ENCODE measurements at regions not wholly inside any gene's neighbourhood (a gene's known extent, or its start where the extent isn't known, plus 50 kb on each side); places are given as distances from the start of the nearest gene placed in this dataset.

GRCh38 chr2:83487451-83487850 is 971.6 kb downstream of the SUCLG1 start:
- TF ChIP-seq BHLHE40 (IDR thresholded peaks at IDR 0.05; ENCODE audit: borderline replicate concordance in 1 of 2, low read depth in 2 of 2, low read length in 1 of 2): no peak
- no peak for TF ChIP-seq CTCF (IDR thresholded peaks at IDR 0.05 in 2 of 3, conservative IDR thresholded peaks at IDR 0.05 in 1 of 3; ENCODE audit: control insufficient read depth in 2 of 3, extremely low read depth in 1 of 3, insufficient read depth in 1 of 3, low read depth in 3 of 3, low read length in 3 of 3)
- TF ChIP-seq PRDM15 (CRISPR knock-in tag; IDR thresholded peaks at IDR 0.05): no peak
- TF ChIP-seq SMC3 (IDR thresholded peaks at IDR 0.05; ENCODE audit: borderline replicate concordance, low read length): no peak
- TF ChIP-seq JUND (IDR thresholded peaks at IDR 0.05; ENCODE audit: low read depth, low read length): no peak
- no peak for TF ChIP-seq NRF1 (conservative IDR thresholded peaks at IDR 0.05; ENCODE audit: low read depth, low read length)
- no peak for TF ChIP-seq ZZZ3 (IDR thresholded peaks at IDR 0.05; ENCODE audit: control insufficient read depth, insufficient read length, low read depth)
- TF ChIP-seq MEF2B (IDR thresholded peaks at IDR 0.05; ENCODE audit: partially characterized antibody, poor library complexity, severe bottlenecking): no peak
- TF ChIP-seq USF2 (IDR thresholded peaks at IDR 0.05; ENCODE audit: borderline replicate concordance, low read depth, low read length): no peak
